HCT116 (cell line): ENCODE measurements at regions not wholly inside any gene's neighbourhood (a gene's known extent, or its start where the extent isn't known, plus 50 kb on each side); places are given as distances from the start of the nearest gene placed in this dataset.

Experiments
- ATAC-seq: fragments of 200-7000 bp; cut with Tn5 transposase; 2 replicates; pipeline ENCODE4 v1.9.1; 2020; ENCODE audit warnings: mild to moderate bottlenecking, moderate library complexity
- BruUV-seq: library from RNA; stranded (reverse); fragments of 400-500 nt; replicated peaks from 2 replicates; lab custom pipeline; 2021; lab: Mats Ljungman, UMichigan
- CTCF ChIA-PET: fragments of 300-600 bp; sonication (Branson Sonifier 250); formaldehyde crosslinking; loops from one replicate; lab custom pipeline; 2021; ENCODE audit warnings: antibody characterized with exemption; lab: Charles Lee
- POLR2A ChIA-PET: fragments of 300-600, 350-600 bp; sonication (Branson Sonifier 250); formaldehyde crosslinking; loops from one replicate; lab custom pipeline; 2021; ENCODE audit warnings: antibody characterized with exemption; lab: Charles Lee
- RAD21 ChIA-PET, 2 experiments: fragments of 300-600 bp; sonication (Branson Sonifier 250); formaldehyde crosslinking; loops; one replicate each; lab custom pipeline; 2023; ENCODE audit warnings: low total read pairs in 2 of 2; ENCODE audit not compliant: uncharacterized antibody in 2 of 2, unreplicated experiment in 2 of 2, low non-redundant PET in 1 of 2; lab: Charles Lee
- DNase-seq: peaks from one replicate; pipeline ENCODE4 v3.0.0-alpha.2; 2010; ENCODE audit warnings: low read depth, low spot score
- H2AFZ ChIP-seq: fragments of 200-600 bp; shearing (Covaris generic), sonication (generic); 2 replicates; pipeline ENCODE4 v1.6.1; 2017; ENCODE audit warnings: low read depth, mixed run types, mixed read lengths, antibody characterized with exemption, low read length; ENCODE audit not compliant: poor library complexity, severe bottlenecking
- H3K27ac ChIP-seq: 2 replicates; pipeline ENCODE4 v1.5.1; 2012; ENCODE audit warnings: low read depth, low read length
- H3K27me3 ChIP-seq: fragments of 200-600 bp; sonication (generic); 2 replicates; pipeline ENCODE4 v1.6.1; 2016; ENCODE audit warnings: mixed run types, low read length, mixed read lengths; ENCODE audit not compliant: insufficient read depth
- H3K36me3 ChIP-seq, 2 experiments: fragments of 200-500 bp in 1 of 2; fragments of 200-600 bp in 1 of 2; sonication (Bioruptor generic) in 1 of 2; sonication (generic) in 1 of 2; 2 replicates each; pipeline versions ENCODE4 v1.5.1 to v1.6.1; 2014 to 2016; ENCODE audit warnings: low read length in 2 of 2, inconsistent platforms in 1 of 2, mixed read lengths in 1 of 2, mixed run types in 1 of 2; ENCODE audit not compliant: insufficient read depth in 2 of 2, control insufficient read depth in 1 of 2
- H3K4me1 ChIP-seq, 2 experiments: fragments of 200-600 bp in 1 of 2; sonication (generic) in 1 of 2; 2 replicates each; pipeline versions ENCODE4 v1.5.1 to v1.6.1; 2012 to 2017; ENCODE audit warnings: low read length in 2 of 2, inconsistent platforms in 1 of 2, mild to moderate bottlenecking in 1 of 2, mixed read lengths in 1 of 2, mixed run types in 1 of 2, moderate library complexity in 1 of 2; ENCODE audit not compliant: insufficient read depth in 2 of 2, control insufficient read depth in 1 of 2
- H3K4me2 ChIP-seq: fragments of 200-600 bp; sonication (generic); 2 replicates; pipeline ENCODE4 v1.6.1; 2017; ENCODE audit warnings: mixed run types, low read length, mixed read lengths
- H3K4me3 ChIP-seq, 2 experiments: fragments of 200-600 bp in 1 of 2; sonication (generic) in 1 of 2; replicated peaks in 1 of 2; 2 replicates each; pipeline ENCODE4 v1.5.1; 2011 to 2016; ENCODE audit warnings: low read length in 2 of 2, control low read depth in 1 of 2, low read depth in 1 of 2, mild to moderate bottlenecking in 1 of 2, mixed read lengths in 1 of 2, mixed run types in 1 of 2
- H3K79me2 ChIP-seq: fragments of 200-600 bp; sonication (generic); 2 replicates; pipeline ENCODE4 v1.6.1; 2017; ENCODE audit warnings: mild to moderate bottlenecking, mixed run types, low read length, moderate library complexity, mixed read lengths; ENCODE audit not compliant: insufficient read depth
- H3K9ac ChIP-seq: fragments of 200-600 bp; sonication (generic); 2 replicates; pipeline ENCODE4 v1.6.1; 2016; ENCODE audit warnings: low read length, mixed read lengths
- H3K9me2 ChIP-seq: fragments of 200-600 bp; sonication (generic), shearing (Covaris generic); 2 replicates; pipeline ENCODE4 v1.6.1; 2017; ENCODE audit warnings: mixed run types, mild to moderate bottlenecking, moderate library complexity; ENCODE audit not compliant: insufficient read depth
- H3K9me3 ChIP-seq, 2 experiments: fragments of 200-500 bp in 1 of 2; fragments of 200-600 bp in 1 of 2; sonication (Bioruptor generic) in 1 of 2; sonication (generic) in 1 of 2; 2 replicates each; pipeline ENCODE4 v1.6.1; 2014 to 2017; ENCODE audit warnings: low read length in 2 of 2, mixed read lengths in 2 of 2, inconsistent platforms in 1 of 2, low read depth in 1 of 2, mild to moderate bottlenecking in 1 of 2, mixed run types in 1 of 2, moderate library complexity in 1 of 2; ENCODE audit not compliant: control insufficient read depth in 1 of 2, insufficient read depth in 1 of 2
- H4K20me1 ChIP-seq: fragments of 200-600 bp; sonication (generic), shearing (Covaris generic); 2 replicates; pipeline ENCODE4 v1.6.1; 2017; ENCODE audit warnings: mixed run types, mild to moderate bottlenecking, moderate library complexity; ENCODE audit not compliant: insufficient read depth
- CEBPB ChIP-seq: IDR thresholded peaks from 2 replicates; pipeline ENCODE4 v1.6.1; 2012; ENCODE audit warnings: low read depth
- CTCF ChIP-seq, 3 experiments: fragments of 200-600 bp in 1 of 3; sonication (generic) in 1 of 3; IDR thresholded peaks in 2 of 3; conservative IDR thresholded peaks in 1 of 3; 2 replicates each; pipeline ENCODE4 v1.5.1; 2012 to 2017; ENCODE audit warnings: low read depth in 2 of 3, low read length in 2 of 3, antibody characterized with exemption in 1 of 3, borderline replicate concordance in 1 of 3, control low read depth in 1 of 3, mild to moderate bottlenecking in 1 of 3, mixed read lengths in 1 of 3, mixed run types in 1 of 3, moderate library complexity in 1 of 3; ENCODE audit not compliant: insufficient read depth in 1 of 3
- FOSL1 ChIP-seq: IDR thresholded peaks from 2 replicates; pipeline ENCODE4 v1.6.1; 2012; ENCODE audit warnings: low read depth
- MAX ChIP-seq: IDR thresholded peaks from 2 replicates; pipeline ENCODE4 v1.6.1; 2012
- POLR2A ChIP-seq: IDR thresholded peaks from 2 replicates; pipeline ENCODE4 v1.7.0; 2011; ENCODE audit warnings: borderline replicate concordance; ENCODE audit not compliant: insufficient read depth, insufficient read length; ENCODE audit errors: extremely low read depth
- POLR2AphosphoS5 ChIP-seq: IDR thresholded peaks from 2 replicates; pipeline ENCODE4 v1.6.1; 2011; ENCODE audit warnings: mild to moderate bottlenecking, low read depth, low read length, moderate library complexity
- SP1 ChIP-seq: IDR thresholded peaks from 2 replicates; pipeline ENCODE4 v1.6.1; 2012; ENCODE audit warnings: low read depth
- TCF7L2 ChIP-seq: IDR thresholded peaks from 2 replicates; pipeline ENCODE4 v1.7.0; 2011; ENCODE audit warnings: borderline replicate concordance, inconsistent platforms; ENCODE audit not compliant: insufficient read depth, insufficient read length; ENCODE audit errors: extremely low read depth
- YY1 ChIP-seq: IDR thresholded peaks from 2 replicates; pipeline ENCODE4 v1.6.1; 2011; ENCODE audit warnings: low read length, low read depth, moderate library complexity, mild to moderate bottlenecking; ENCODE audit not compliant: insufficient replicate concordance; ENCODE audit errors: extremely low read depth
- ZFX ChIP-seq: fragments of 450-650 bp; IDR thresholded peaks from 2 replicates; pipeline ENCODE4 v1.6.1; 2017
- intact Hi-C: fragments of 100-400 bp; cut with micrococcal nuclease; formaldehyde crosslinking; loops from 2 replicates; pipeline ENCODE4 v1.10.0; 2022
- TF ChIP-seq, protein P1 (sequence below): IDR thresholded peaks from 2 replicates; pipeline ENCODE4 v1.6.1; 2012

GRCh38 chr11:8748317-8748716 lies 65.7 kb downstream of the RPL27A start:
- ChIA-PET RAD21 (no interaction called here), CTCF (no interaction called here), POLR2A (no interaction called here)
- no TSS peak for BruUV-seq
- no peak overlapping the region for H3K27ac ChIP-seq
- DNase-seq (no peak), ATAC-seq (no peak)
- H3K36me3 ChIP-seq, result no peaks in the 10 kb centered on the region
- H3K4me2 ChIP-seq, result no peak overlapping the region
- intact Hi-C loops, result no loop called here
- H3K27me3 ChIP-seq, result no peaks in the 10 kb centered on the region
- H2AFZ ChIP-seq, result no peak overlapping the region
- no peaks in the 10 kb centered on the region for H3K9me2 ChIP-seq
- H3K79me2 ChIP-seq, result no peaks in the 10 kb centered on the region
- no peak overlapping the region for H3K4me3 ChIP-seq
- no peak for TF ChIP-seq SP1
- TF ChIP-seq CEBPB, result no peak
- TF ChIP-seq FOSL1, result no peak
- no peak for TF ChIP-seq CTCF (IDR thresholded peaks at IDR 0.05 in 2 of 3, conservative IDR thresholded peaks at IDR 0.05 in 1 of 3; ENCODE audit: borderline replicate concordance in 1 of 3, insufficient read depth in 1 of 3, low read depth in 2 of 3, low read length in 2 of 3)
- TF ChIP-seq TCF7L2, result no peak
- TF ChIP-seq, protein P1, sequence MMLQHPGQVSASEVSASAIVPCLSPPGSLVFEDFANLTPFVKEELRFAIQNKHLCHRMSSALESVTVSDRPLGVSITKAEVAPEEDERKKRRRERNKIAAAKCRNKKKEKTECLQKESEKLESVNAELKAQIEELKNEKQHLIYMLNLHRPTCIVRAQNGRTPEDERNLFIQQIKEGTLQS, result no peak
- TF ChIP-seq ZFX, result no peak
- TF ChIP-seq POLR2A, result no peak
- no peak for TF ChIP-seq POLR2AphosphoS5
- TF ChIP-seq MAX, result no peak
- no peak for TF ChIP-seq YY1
- peaks cover 19 to 28% of the 10 kb centered on the region in 2 experiments for H3K4me1 ChIP-seq
- H3K9me3 ChIP-seq, result no peaks in the 10 kb centered on the region
- H3K9ac ChIP-seq, result no peak overlapping the region
- H4K20me1 ChIP-seq, result no peaks in the 10 kb centered on the region
